ENCODE measurements at regions not wholly inside any gene's neighbourhood (a gene's known extent, or its start where the extent isn't known, plus 50 kb on each side); places are given as distances from the start of the nearest gene placed in this dataset.
A peak's percentile ranks its signal among the peaks of the same experiment; 100 is the strongest.

DNA sequence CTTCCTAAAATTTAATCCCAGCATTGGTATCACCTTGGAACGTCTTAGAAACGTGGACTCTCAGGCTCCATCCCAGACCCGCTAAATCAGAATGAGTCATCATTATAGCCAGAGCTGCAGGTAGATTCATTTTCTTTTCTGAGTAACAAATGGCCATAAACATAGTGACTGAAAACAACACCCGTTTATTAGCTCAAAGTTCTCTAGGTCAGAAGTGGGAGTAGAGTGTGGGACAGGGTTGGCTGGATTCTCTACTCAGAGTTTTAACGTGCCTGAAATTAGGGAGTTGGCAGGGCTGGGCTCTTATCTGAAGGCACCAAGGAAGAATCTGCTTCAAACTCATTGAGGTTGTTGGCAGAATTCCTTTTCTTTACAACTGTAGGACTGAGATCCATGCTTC, 101.8 kb upstream of the C1QTNF7 start:
- H3K9me3 ChIP-seq (replicated peaks in 1 of 2; ENCODE audit: control insufficient read depth in 1 of 2, insufficient read depth in 1 of 2, low read length in 2 of 2) = no peaks in the 10 kb centered on the region
- TF ChIP-seq, protein P1, sequence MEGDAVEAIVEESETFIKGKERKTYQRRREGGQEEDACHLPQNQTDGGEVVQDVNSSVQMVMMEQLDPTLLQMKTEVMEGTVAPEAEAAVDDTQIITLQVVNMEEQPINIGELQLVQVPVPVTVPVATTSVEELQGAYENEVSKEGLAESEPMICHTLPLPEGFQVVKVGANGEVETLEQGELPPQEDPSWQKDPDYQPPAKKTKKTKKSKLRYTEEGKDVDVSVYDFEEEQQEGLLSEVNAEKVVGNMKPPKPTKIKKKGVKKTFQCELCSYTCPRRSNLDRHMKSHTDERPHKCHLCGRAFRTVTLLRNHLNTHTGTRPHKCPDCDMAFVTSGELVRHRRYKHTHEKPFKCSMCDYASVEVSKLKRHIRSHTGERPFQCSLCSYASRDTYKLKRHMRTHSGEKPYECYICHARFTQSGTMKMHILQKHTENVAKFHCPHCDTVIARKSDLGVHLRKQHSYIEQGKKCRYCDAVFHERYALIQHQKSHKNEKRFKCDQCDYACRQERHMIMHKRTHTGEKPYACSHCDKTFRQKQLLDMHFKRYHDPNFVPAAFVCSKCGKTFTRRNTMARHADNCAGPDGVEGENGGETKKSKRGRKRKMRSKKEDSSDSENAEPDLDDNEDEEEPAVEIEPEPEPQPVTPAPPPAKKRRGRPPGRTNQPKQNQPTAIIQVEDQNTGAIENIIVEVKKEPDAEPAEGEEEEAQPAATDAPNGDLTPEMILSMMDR (IDR thresholded peaks at IDR 0.05) = no peak
- intact Hi-C loops (cut with micrococcal nuclease) = no loop called here

DNA sequence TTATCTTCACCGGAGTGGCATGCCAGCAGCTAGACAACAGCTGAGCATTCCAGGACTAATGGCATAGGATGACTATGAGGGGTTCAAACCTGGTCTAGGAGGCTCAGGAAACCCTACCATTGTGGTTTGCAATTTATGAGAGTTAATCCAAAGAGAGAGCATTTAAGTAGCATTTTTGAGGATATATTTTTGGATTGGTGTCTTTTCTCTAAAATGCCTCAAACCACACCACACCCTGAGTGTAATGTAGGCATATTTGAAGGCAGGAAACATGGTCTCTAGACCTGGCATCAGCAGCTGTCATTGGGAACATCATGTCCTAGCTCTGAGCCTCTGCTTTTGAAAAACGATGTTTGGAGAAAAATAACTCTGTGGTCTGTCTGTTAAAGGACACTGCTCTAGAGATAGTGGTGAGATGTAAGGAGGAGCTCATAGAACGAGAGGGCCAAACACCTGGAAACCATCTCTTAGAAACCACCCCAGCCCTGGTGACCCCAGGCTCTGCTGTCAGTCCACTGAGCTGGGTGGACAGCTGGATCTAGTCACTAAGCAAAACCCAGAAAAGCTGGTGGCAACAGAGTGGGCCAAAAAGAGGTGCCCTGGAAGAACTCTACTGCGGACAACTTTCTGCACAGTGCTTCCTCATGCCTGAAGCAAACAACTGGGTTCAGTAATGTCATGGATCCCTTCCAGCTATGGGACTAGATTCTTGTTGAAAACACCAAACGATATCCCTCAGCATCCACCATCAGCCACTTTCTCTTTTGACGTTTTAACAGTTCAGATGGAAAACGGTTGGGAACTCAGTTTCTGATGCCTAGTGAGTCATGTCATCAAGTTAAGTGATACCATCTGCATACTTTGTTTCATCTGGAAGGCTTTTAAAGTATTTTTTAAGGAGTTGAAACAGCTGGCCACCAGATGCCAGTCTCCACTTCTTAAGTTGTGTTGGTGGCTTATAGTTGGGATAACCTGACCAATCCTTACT, 100.2 kb upstream of the C1QTNF7 start:
- no peaks in the 10 kb centered on the region for H3K36me3 ChIP-seq (replicated peaks in 1 of 2; ENCODE audit: control insufficient read depth in 1 of 2, insufficient read depth in 2 of 2, low read length in 2 of 2)
- no peaks in the 10 kb centered on the region for H3K27me3 Mint-ChIP-seq (ENCODE audit: low read depth in 3 of 3)
- DNase-seq = no peak
- no peaks in the 10 kb centered on the region for H3K79me2 ChIP-seq (ENCODE audit: insufficient read depth, low read length)
- H3K4me2 ChIP-seq (replicated peaks; ENCODE audit: extremely low read depth, low read length, poor library complexity, severe bottlenecking) = no peak overlapping the region
- no peaks in the 10 kb centered on the region for H3K36me3 Mint-ChIP-seq
- no peak overlapping the region for H3K4me3 ChIP-seq (replicated peaks in 1 of 3; ENCODE audit: low read depth in 2 of 3, low read length in 3 of 3)
- H3K9ac ChIP-seq (ENCODE audit: insufficient read depth, low read length, poor library complexity, severe bottlenecking) = no peak overlapping the region
- H3K4me3 Mint-ChIP-seq = no peak overlapping the region
- H3K27ac ChIP-seq (ENCODE audit: low read depth in 1 of 2, low read length in 2 of 2) = no peak overlapping the region
- H3K9me3 ChIP-seq (replicated peaks in 1 of 2; ENCODE audit: control insufficient read depth in 1 of 2, insufficient read depth in 1 of 2, low read length in 2 of 2) = no peaks in the 10 kb centered on the region
- no peaks in the 10 kb centered on the region for H3K4me1 ChIP-seq (ENCODE audit: control insufficient read depth in 1 of 2, insufficient read depth in 2 of 2, low read length in 2 of 2)
- WGBS (ENCODE audit: insufficient coverage) = 94% methylated on average over 1 of the region's 7 CpGs
- H4K20me1 ChIP-seq (ENCODE audit: insufficient read depth, low read length) = no peaks in the 10 kb centered on the region
- no peak overlapping the region for H2AFZ ChIP-seq (ENCODE audit: insufficient read depth, low read depth, low read length, poor library complexity, severe bottlenecking)
- peaks cover 0 to 2% (median 0%) of the 10 kb centered on the region in 7 donors for H3K9me3 Mint-ChIP-seq
- no peaks in the 10 kb centered on the region for H3K4me1 Mint-ChIP-seq
- no peak overlapping the region for H3K27ac Mint-ChIP-seq
- H3K27me3 ChIP-seq (ENCODE audit: control insufficient read depth in 2 of 2, insufficient read depth in 2 of 2, low read length in 2 of 2) = no peaks in the 10 kb centered on the region
- intact Hi-C loops (cut with micrococcal nuclease) = no loop called here
- TF ChIP-seq, protein P1 (IDR thresholded peaks at IDR 0.05) = no peak

More for the DNA sequence above, 101.8 kb upstream of the C1QTNF7 start:
- H3K4me3 ChIP-seq (replicated peaks in 1 of 3; ENCODE audit: low read depth in 2 of 3, low read length in 3 of 3) = no peak overlapping the region
- H3K4me2 ChIP-seq (replicated peaks; ENCODE audit: extremely low read depth, low read length, poor library complexity, severe bottlenecking) = no peak overlapping the region
- H3K9me3 Mint-ChIP-seq = peaks cover 0 to 2% (median 0%) of the 10 kb centered on the region in 7 donors
- no peak overlapping the region for H3K27ac ChIP-seq (ENCODE audit: low read depth in 1 of 2, low read length in 2 of 2)
- no peak overlapping the region for H3K9ac ChIP-seq (ENCODE audit: insufficient read depth, low read length, poor library complexity, severe bottlenecking)
- 67% methylated on average over 4 of the region's 5 CpGs for WGBS (ENCODE audit: insufficient coverage)
- no peaks in the 10 kb centered on the region for H3K4me1 Mint-ChIP-seq
- DNase-seq = no peak
- H3K27me3 ChIP-seq (ENCODE audit: control insufficient read depth in 2 of 2, insufficient read depth in 2 of 2, low read length in 2 of 2) = no peaks in the 10 kb centered on the region
- H3K79me2 ChIP-seq (ENCODE audit: insufficient read depth, low read length) = no peaks in the 10 kb centered on the region
- no peaks in the 10 kb centered on the region for H3K27me3 Mint-ChIP-seq (ENCODE audit: low read depth in 3 of 3)
- no peak overlapping the region for H2AFZ ChIP-seq (ENCODE audit: insufficient read depth, low read depth, low read length, poor library complexity, severe bottlenecking)
- H3K4me3 Mint-ChIP-seq = no peak overlapping the region
- H3K4me1 ChIP-seq (ENCODE audit: control insufficient read depth in 1 of 2, insufficient read depth in 2 of 2, low read length in 2 of 2) = no peaks in the 10 kb centered on the region
- no peaks in the 10 kb centered on the region for H3K36me3 Mint-ChIP-seq
- peak overlapping the region in 1 of 7 donors; percentile 50 for H3K27ac Mint-ChIP-seq
- no peaks in the 10 kb centered on the region for H3K36me3 ChIP-seq (replicated peaks in 1 of 2; ENCODE audit: control insufficient read depth in 1 of 2, insufficient read depth in 2 of 2, low read length in 2 of 2)
- H4K20me1 ChIP-seq (ENCODE audit: insufficient read depth, low read length) = no peaks in the 10 kb centered on the region

Data from CD14-positive monocyte (primary cell).